ENCODE measurements at regions not wholly inside any gene's neighbourhood (a gene's known extent, or its start where the extent isn't known, plus 50 kb on each side); places are given as distances from the start of the nearest gene placed in this dataset.

GRCh38 chr10:131017566-131018285 lies 293.8 kb downstream of the TCERG1L start:
- DNase-seq, result peak; percentile 17

More at GRCh38 chr10:131017566-131018285, 293.8 kb downstream of the TCERG1L start:
- Histone ChIP-seq H4K8ac (replicated peaks; ENCODE audit: insufficient read length, low read depth, low read length) (no peak overlapping the region), H3T11ph (ENCODE audit: low read length) (no peak overlapping the region), H2AFZ (ENCODE audit: low read length) (no peak overlapping the region), H3K9me3 (ENCODE audit: control insufficient read depth, low read depth, low read length) (no peaks in the 10 kb centered on the region), H2BK12ac (ENCODE audit: insufficient read length, low read depth, low read length) (no peak overlapping the region), H4K91ac (ENCODE audit: insufficient read length, low read depth, low read length) (no peak overlapping the region), H3K56ac (ENCODE audit: insufficient read length, low read depth, low read length) (no peak overlapping the region), H2BK120ac (ENCODE audit: low read depth, low read length, poor library complexity, severe bottlenecking) (no peak overlapping the region), H2BK15ac (ENCODE audit: low read depth, low read length) (no peak overlapping the region), H3K4me2 (ENCODE audit: insufficient read depth, insufficient read length, low read length) (no peak overlapping the region), H3K18ac (ENCODE audit: insufficient read length, low read depth, low read length) (no peak overlapping the region), H3K14ac (ENCODE audit: insufficient read depth, low read length) (no peak overlapping the region), H2BK5ac (ENCODE audit: insufficient read length, low read length) (no peak overlapping the region), H3K23ac (ENCODE audit: insufficient read length, low read depth, low read length) (no peak overlapping the region), H4K5ac (ENCODE audit: insufficient read length, low read depth, low read length) (no peak overlapping the region), H3K23me2 (ENCODE audit: insufficient read length, low read depth, low read length, poor library complexity, severe bottlenecking) (no peaks in the 10 kb centered on the region), H3K4me1 (ENCODE audit: insufficient read depth, low read length) (no peaks in the 10 kb centered on the region), H2BK20ac (ENCODE audit: low read depth, low read length, poor library complexity, severe bottlenecking) (no peak overlapping the region), H3K9ac (ENCODE audit: extremely low read depth, insufficient read length, low read length) (no peak overlapping the region), H4K20me1 (ENCODE audit: control insufficient read depth, insufficient read depth, insufficient read length) (no peaks in the 10 kb centered on the region), H3K4ac (ENCODE audit: low read depth, low read length) (no peak overlapping the region), H3K79me1 (ENCODE audit: insufficient read depth, low read depth, low read length, poor library complexity, severe bottlenecking) (no peaks in the 10 kb centered on the region), H3K27me3 (ENCODE audit: insufficient read depth, low read length) (no peaks in the 10 kb centered on the region), H2AK5ac (ENCODE audit: insufficient read length, low read length) (no peak overlapping the region), H3K27ac (ENCODE audit: insufficient read length, low read depth, low read length) (no peak overlapping the region), H3K79me2 (ENCODE audit: insufficient read depth, low read length) (no peaks in the 10 kb centered on the region)
- H3K27ac Mint-ChIP-seq, result no peak overlapping the region; a peak in 1 of 7 replicates
- TF ChIP-seq CTCF (conservative IDR thresholded peaks at IDR 0.05), result no peak
- WGBS (ENCODE audit: extremely low coverage, insufficient read length, low lambda C conversion rate), result no CpG with 5 or more reads among the region's 9 CpGs
- no peaks in the 10 kb centered on the region; a peak in 1 of 7 replicates for H3K36me3 Mint-ChIP-seq (ENCODE audit: insufficient read depth in 1 of 3, low read depth in 3 of 3)
- H3K9me3 Mint-ChIP-seq, result no peaks in the 10 kb centered on the region
- H3K27me3 Mint-ChIP-seq (ENCODE audit: low read depth), result no peaks in the 10 kb centered on the region; the same call in none of the 2 replicates
- no peak overlapping the region for H3K4me3 Mint-ChIP-seq
- peaks cover 2 to 10% of the 10 kb centered on the region in 2 experiments for H3K4me1 Mint-ChIP-seq

Data from H9 (cell line).